SHP77 treated with DMSO at 0.1 percent for 48 hours (cell line): ENCODE measurements at regions not wholly inside any gene's neighbourhood (a gene's known extent, or its start where the extent isn't known, plus 50 kb on each side); places are given as distances from the start of the nearest gene placed in this dataset.
A peak's percentile ranks its signal among the peaks of the same experiment; 100 is the strongest.

Experiments used
- DNase-seq: peaks from one replicate; lab custom pipeline; 2025; lab: John Stamatoyannopoulos, UW

GRCh38 chr18:30057398-30057797 is 985.1 kb downstream of the DSC3 start:
- no peak for DNase-seq

- no peak for DNase-seq
These were observed 986.0 kb downstream of the DSC3 start for GRCh38 chr18:30056528-30056927.

GRCh38 chr18:30044496-30044895 is 998.0 kb downstream of the DSC3 start:
- no peak for DNase-seq

GRCh38 chr18:30039201-30039600 is 1003.3 kb downstream of the DSC3 start:
- DNase-seq = no peak

- DNase-seq = no peak
These were observed 1007.7 kb downstream of the DSC3 start for GRCh38 chr18:30034818-30035217.

GRCh38 chr18:30016179-30016578 is 1026.4 kb downstream of the DSC3 start:
- DNase-seq = no peak

GRCh38 chr18:30004965-30005364 is 1037.6 kb downstream of the DSC3 start:
- no peak for DNase-seq

- no peak for DNase-seq
These were observed 1060.3 kb downstream of the DSC3 start for GRCh38 chr18:29982218-29982617.

- DNase-seq = no peak
These were observed 1062.7 kb downstream of the DSC3 start for GRCh38 chr18:29979881-29980280.

- DNase-seq = no peak
These were observed 1072.7 kb downstream of the DSC3 start for GRCh38 chr18:29969876-29970275.

- no peak for DNase-seq
These were observed 1080.0 kb downstream of the DSC3 start for GRCh38 chr18:29962579-29962978.

GRCh38 chr18:29960539-29960938 is 1082.0 kb downstream of the DSC3 start:
- no peak for DNase-seq

- no peak for DNase-seq
These were observed 1112.3 kb downstream of the DSC3 start for GRCh38 chr18:29930231-29930630.

- DNase-seq = no peak
These were observed 1114.5 kb downstream of the DSC3 start for GRCh38 chr18:29928081-29928480.

GRCh38 chr18:29925566-29925965 is 1117.0 kb downstream of the DSC3 start:
- DNase-seq = no peak

- no peak for DNase-seq
These were observed 1130.2 kb downstream of the DSC3 start for GRCh38 chr18:29912351-29912750.

- DNase-seq = no peak
These were observed 1149.5 kb downstream of the DSC3 start for GRCh38 chr18:29892960-29893558.

- no peak for DNase-seq
These were observed 1159.4 kb downstream of the DSC3 start for GRCh38 chr18:29883114-29883513.

GRCh38 chr18:29882620-29883019 is 1159.9 kb downstream of the DSC3 start:
- no peak for DNase-seq

GRCh38 chr18:29879763-29880162 is 1162.8 kb downstream of the DSC3 start:
- no peak for DNase-seq

GRCh38 chr18:29874519-29875098 is 1167.9 kb downstream of the DSC3 start:
- DNase-seq = peak; percentile 26

- no peak for DNase-seq
These were observed 1169.3 kb downstream of the DSC3 start for GRCh38 chr18:29873211-29873610.

- no peak for DNase-seq
These were observed 1171.3 kb downstream of the DSC3 start for GRCh38 chr18:29871246-29871645.

GRCh38 chr18:29862824-29863223 is 1179.7 kb downstream of the DSC3 start:
- DNase-seq = no peak
